Stimulated activated naive CD8-positive, alpha-beta T cell treated with anti-CD3 and anti-CD28 coated beads, Interleukin-15, amount 100 ng/mL, for 72 hours (primary cell): ENCODE measurements at regions not wholly inside any gene's neighbourhood (a gene's known extent, or its start where the extent isn't known, plus 50 kb on each side); places are given as distances from the start of the nearest gene placed in this dataset.
A peak's percentile ranks its signal among the peaks of the same experiment; 100 is the strongest.
"Not testable (repeated sequence)": the region's sequence is repeated elsewhere in the genome, so short reads cannot be mapped to it uniquely, and the experiment has no call there.

Experiments used
- ATAC-seq: fragments of 150-1000 bp; cut with Tn5 transposase; 2 replicates; pipeline ENCODE4 v1.10.0; 2021; ENCODE audit warnings: mild to moderate bottlenecking, moderate library complexity
- DNase-seq, 2 donors: peaks; one replicate each; pipeline ENCODE4 v3.0.0; 2021 to 2022
- H3K27ac Mint-ChIP-seq, 2 donors: one replicate each; pipeline ENCODE4 v1.8.0; 2022; ENCODE audit warnings: mild to moderate bottlenecking in 2 of 2, mixed read lengths in 2 of 2, moderate library complexity in 2 of 2
- H3K27me3 Mint-ChIP-seq: one replicate; pipeline ENCODE4 v1.8.0; 2022; ENCODE audit warnings: mixed read lengths
- H3K4me1 Mint-ChIP-seq: one replicate; pipeline ENCODE4 v1.8.0; 2022; ENCODE audit warnings: mild to moderate bottlenecking, mixed read lengths
- H3K4me3 Mint-ChIP-seq, 2 donors: one replicate each; pipeline ENCODE4 v1.8.0; 2022; ENCODE audit warnings: mild to moderate bottlenecking in 2 of 2, mixed read lengths in 2 of 2, moderate library complexity in 1 of 2
- H3K9me3 Mint-ChIP-seq, 2 donors: one replicate each; pipeline ENCODE4 v1.8.0; 2022; ENCODE audit warnings: mixed read lengths in 2 of 2

DNA sequence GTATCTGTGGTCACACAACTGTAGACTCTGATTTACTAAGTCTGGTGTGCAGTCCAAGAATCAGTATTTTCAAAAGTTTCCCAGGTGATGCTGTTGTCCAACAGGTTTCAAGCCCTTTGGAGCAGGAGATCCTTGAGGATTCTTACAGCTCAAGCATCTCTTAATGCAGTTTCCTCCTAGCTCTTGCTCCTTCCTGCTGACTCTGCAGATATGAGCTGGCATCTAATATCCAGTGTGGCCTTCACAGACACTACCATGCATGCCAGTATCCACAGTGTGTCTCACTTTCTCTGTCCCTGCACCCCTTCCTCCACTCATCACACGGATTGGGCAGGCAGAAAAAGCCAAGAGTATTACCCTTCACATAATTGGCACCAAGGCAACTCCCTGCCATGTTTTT, 182.2 kb upstream of the TNC start:
- Mint-ChIP-seq H3K4me1 (no peaks in the 10 kb centered on the region), H3K27ac (no peak overlapping the region), H3K4me3 (no peak overlapping the region), H3K27me3 (peaks cover 13% of the 10 kb centered on the region), H3K9me3 (peaks cover 0 to 4% of the 10 kb centered on the region in 2 donors)
- ATAC-seq (no peak), DNase-seq (no peak)

DNA sequence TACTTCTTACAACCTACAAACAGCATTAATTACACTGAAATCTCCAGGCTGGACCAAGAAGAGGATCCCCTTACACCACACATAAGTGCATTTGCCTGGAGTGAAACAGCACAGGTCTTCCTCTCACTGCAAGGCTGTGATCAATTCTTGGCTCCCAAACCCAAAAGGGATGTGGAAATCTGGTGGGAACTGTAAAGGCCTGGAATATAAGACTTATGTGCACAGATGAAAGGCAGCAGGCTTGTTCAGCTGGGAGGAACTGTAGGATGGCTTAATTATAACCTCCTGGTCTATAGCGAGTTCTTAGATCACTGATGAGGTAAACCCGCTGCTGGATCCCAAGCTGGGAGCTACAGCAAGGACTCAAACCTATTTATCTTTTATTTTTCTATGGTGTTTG, 182.9 kb upstream of the TNC start:
- H3K27ac Mint-ChIP-seq, result no peak overlapping the region
- H3K9me3 Mint-ChIP-seq, result peaks cover 0 to 4% of the 10 kb centered on the region in 2 donors
- H3K4me1 Mint-ChIP-seq, result no peaks in the 10 kb centered on the region
- no peak overlapping the region for H3K4me3 Mint-ChIP-seq
- no peak for DNase-seq
- H3K27me3 Mint-ChIP-seq, result peaks cover 13% of the 10 kb centered on the region
- ATAC-seq, result no peak

DNA sequence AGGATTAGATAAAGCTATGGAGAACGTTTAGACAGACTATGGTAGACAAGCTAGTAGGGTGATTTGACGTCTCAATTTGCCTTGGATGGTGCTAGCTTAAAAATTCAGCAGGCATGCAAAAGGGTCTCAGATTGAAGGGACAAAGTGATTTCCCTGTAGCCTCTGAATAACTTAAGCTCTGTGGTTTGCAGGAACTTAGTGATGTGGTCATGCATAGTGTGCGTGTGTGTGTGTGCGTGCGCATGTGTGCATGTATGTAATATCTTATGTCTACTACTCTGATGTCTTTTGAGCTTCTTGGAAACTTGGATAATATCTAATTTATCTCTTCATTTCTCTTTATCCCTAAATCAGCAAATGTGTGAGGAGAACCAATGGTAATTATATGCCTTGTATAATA, 183.6 kb upstream of the TNC start:
- no peaks in the 10 kb centered on the region for H3K4me1 Mint-ChIP-seq
- no peak overlapping the region for H3K4me3 Mint-ChIP-seq
- no peak overlapping the region for H3K27ac Mint-ChIP-seq
- DNase-seq (no peak), ATAC-seq (no peak)
- H3K27me3 Mint-ChIP-seq, result peaks cover 13% of the 10 kb centered on the region
- peaks cover 0 to 4% of the 10 kb centered on the region in 2 donors for H3K9me3 Mint-ChIP-seq

DNA sequence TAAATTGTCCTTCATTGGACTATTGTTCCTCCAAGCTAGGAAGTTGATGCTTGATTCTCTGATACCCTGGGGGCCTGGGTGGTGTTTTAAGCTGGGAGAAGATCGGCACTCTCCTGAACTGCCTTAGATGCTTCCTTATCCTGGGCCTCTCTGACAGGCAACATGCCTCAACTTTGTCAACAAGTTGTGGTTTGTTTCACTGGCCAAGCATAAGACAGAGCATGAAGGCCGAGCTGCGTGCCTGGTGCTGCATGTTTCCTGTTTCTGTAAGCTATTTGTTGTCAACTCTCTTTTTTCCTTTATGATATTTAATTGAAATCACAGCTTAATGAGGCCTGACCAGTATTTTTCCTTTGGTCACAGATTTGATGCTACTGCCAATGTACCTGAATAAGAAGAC, 187.6 kb upstream of the TNC start:
- no peak overlapping the region for H3K27ac Mint-ChIP-seq
- no peak overlapping the region for H3K4me3 Mint-ChIP-seq
- no peaks in the 10 kb centered on the region for H3K27me3 Mint-ChIP-seq
- ATAC-seq (no peak), DNase-seq (no peak)
- H3K9me3 Mint-ChIP-seq, result no peaks in the 10 kb centered on the region
- no peaks in the 10 kb centered on the region for H3K4me1 Mint-ChIP-seq

DNA sequence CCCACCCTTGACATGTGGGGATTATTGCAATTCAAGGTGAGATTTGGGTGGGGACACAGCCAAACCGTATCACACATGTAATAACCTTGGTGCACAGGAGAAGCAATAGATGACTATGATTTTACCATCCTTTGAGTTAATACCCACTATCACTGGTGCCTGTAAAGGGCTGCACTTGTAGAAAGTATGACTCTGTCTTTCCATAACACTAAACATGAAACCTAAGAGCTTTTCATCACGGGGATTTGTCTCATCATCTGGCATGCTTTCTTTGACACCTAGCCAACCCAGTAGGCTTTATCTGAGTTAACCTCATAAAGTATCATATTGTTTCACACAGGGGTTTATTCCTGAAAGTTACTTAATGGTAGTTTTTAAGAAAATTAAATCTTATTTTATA, 188.9 kb upstream of the TNC start:
- Mint-ChIP-seq H3K4me1 (no peaks in the 10 kb centered on the region), H3K27ac (no peak overlapping the region), H3K27me3 (no peaks in the 10 kb centered on the region), H3K4me3 (no peak overlapping the region), H3K9me3 (no peaks in the 10 kb centered on the region)
- DNase-seq (no peak), ATAC-seq (no peak)

DNA sequence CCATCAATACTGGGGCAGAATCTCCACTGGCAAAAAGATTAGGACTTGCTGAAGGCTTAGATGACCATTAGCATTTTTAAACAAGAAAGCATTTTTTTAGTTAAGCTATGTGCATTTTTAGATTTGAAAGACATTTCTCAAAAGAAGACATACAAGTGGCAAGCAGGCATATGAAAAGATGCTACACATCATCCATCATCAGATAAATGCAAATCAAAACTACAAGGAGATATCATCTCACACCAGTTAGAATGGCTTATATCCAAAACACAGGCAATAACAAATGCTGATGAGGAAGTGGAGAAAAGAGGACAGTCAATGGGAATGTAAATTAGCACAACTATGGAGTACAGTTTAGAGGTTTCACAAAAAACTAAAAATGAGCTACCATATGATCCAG, 195.6 kb upstream of the TNC start:
- Mint-ChIP-seq H3K27ac (no peak overlapping the region), H3K27me3 (no peaks in the 10 kb centered on the region), H3K9me3 (peaks cover 5 to 9% of the 10 kb centered on the region in 2 donors), H3K4me3 (no peak overlapping the region), H3K4me1 (no peaks in the 10 kb centered on the region)
- ATAC-seq, result no peak
- DNase-seq, result no peak

DNA sequence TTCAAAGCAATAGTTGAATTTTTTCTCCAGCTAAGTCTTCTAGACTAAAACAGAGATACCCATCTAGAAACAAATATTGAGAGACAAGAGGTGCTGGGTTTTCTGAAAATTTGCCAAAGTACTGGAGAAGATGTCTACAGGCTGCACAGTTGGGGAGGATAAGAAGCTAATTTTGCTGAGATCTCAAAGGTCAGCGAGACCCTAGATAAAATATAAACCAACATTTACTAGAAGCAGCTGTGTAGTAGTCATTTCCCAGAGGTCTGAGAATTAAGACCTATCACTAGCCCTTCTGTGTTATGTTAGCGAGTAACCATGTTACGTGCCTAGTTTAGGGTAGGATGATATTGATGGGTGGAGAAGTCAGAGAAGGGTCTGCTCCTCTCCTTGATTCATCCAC, 208.5 kb upstream of the TNC start:
- no peak for ATAC-seq
- Mint-ChIP-seq H3K27ac (no peak overlapping the region), H3K4me1 (no peaks in the 10 kb centered on the region), H3K9me3 (no peaks in the 10 kb centered on the region), H3K27me3 (no peaks in the 10 kb centered on the region), H3K4me3 (no peak overlapping the region)
- DNase-seq, result no peak

DNA sequence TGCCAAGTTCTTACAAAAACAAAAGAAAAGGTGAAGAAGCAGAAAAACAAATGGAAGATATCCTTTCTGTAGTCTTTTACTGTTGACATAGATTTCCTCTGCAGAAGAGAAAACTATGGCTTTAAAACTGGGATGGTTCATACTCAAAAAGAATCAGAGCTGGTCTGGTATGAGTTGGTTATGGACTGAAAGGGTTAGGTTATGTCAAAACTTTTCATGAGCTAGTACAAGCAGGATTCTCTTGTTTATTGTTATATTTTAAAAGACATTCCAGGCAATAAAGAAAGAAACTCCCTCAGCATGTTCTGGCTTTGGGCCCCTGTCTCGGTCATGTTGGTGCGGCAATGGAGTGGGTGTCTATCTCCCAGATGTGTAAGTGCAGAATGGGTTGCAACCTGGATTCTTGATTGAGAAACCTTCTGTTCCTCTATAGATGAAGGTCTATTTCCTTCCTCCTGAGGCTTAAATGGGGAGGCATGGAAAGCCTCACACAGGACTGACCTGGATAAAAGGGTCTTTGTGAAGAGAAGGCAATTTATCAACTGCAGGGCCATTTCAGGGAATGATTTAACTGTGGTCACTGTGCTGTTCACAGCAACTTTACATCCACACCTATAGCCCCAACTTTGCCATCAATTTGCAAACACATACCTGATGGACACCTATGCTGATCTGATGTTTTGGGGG, 209.6 kb upstream of the TNC start:
- ATAC-seq, result no peak
- DNase-seq, result no peak

DNA sequence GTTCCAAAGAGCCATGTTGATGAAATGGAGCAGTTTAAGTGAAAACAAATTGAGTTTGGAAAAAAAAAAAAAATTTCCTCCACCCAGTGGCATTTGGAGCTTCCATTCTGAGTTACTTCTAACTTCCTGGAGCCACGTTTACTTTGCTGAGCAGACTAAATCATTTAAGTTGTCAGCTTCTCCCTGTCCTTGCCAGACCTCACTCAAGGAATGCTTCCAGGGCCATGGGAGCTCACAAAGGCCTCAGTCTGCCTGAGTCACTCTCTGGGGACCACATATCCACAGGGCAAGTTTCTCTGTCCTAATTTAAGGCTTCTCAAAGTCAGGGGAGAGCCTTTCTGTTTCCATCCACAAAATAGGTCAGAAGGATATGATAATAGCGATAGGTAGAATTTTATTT, 210.3 kb upstream of the TNC start:
- no peak overlapping the region for H3K4me3 Mint-ChIP-seq
- DNase-seq (no peak), ATAC-seq (no peak)
- no peak overlapping the region for H3K27ac Mint-ChIP-seq
- peaks cover 0 to 9% of the 10 kb centered on the region in 2 donors for H3K9me3 Mint-ChIP-seq
- H3K27me3 Mint-ChIP-seq, result peaks cover 11% of the 10 kb centered on the region
- no peaks in the 10 kb centered on the region for H3K4me1 Mint-ChIP-seq

More for the DNA sequence above, 209.6 kb upstream of the TNC start:
- Mint-ChIP-seq H3K9me3 (peaks cover 0 to 5% of the 10 kb centered on the region in 2 donors), H3K4me1 (no peaks in the 10 kb centered on the region), H3K27ac (no peak overlapping the region), H3K27me3 (peaks cover 6% of the 10 kb centered on the region), H3K4me3 (no peak overlapping the region)

DNA sequence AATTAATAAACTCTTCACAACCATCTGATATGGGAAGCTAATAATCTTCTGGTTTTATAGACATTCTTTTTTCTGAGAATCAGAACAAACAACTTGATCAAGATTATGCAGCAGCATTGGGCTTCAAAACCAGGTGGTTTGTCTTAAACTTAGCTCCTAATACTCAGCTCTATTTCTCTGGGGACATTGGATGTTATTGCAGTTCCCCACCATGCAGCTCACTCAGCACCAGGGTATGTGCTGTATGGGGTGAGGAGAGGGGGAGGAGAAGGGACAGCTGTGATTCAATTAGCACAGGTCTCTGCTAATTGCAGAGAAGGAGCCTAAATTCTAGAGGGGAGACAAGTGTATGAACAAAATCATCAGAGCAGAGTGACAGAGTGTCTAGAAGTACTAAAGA, 210.7 kb upstream of the TNC start:
- H3K4me1 Mint-ChIP-seq, result no peaks in the 10 kb centered on the region

DNA sequence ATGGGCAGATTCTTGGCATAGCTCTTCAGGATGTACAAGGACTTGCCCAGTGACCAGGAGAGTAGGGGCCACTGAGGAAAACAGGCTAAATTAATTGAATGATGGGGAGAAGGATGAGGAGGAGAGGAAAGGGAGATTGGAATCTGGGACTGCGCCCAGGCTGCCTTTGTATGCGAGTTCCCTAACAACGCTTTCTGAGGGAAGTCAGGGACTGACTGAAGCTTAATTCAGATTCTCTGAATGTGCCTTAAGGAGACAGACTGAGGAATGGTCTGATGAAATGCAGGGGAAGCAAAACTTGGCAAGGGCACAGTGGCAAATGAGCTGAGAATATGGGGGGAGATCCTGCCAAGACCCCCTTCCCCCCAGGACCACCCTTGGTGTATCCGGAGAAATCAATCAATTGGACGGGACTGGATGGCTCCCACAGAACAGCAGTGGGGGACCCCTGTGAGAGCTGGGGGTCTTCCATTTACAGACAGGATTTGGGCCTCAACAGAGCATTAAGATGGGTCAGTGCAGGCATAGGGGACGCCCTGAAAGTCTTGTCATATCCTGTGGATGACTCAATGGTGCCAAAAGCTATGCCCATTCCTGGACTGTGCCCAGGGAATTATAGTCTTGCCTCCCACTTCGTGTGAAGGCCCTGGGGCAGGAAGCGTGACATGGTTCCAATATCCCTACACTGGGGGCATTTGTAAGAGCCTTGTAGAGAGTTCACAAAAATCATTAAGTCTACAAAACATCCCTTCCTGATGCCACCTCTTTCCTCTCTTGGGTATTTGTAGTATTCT, 215.5 kb upstream of the TNC start:
- H3K4me1 Mint-ChIP-seq, result no peaks in the 10 kb centered on the region
- DNase-seq (no peak), ATAC-seq (no peak)
- no peak overlapping the region for H3K4me3 Mint-ChIP-seq
- peaks cover 14% of the 10 kb centered on the region for H3K27me3 Mint-ChIP-seq
- peaks cover 0 to 12% of the 10 kb centered on the region in 2 donors for H3K9me3 Mint-ChIP-seq
- H3K27ac Mint-ChIP-seq, result no peak overlapping the region

More for the DNA sequence above, 210.7 kb upstream of the TNC start:
- DNase-seq, result no peak
- H3K4me3 Mint-ChIP-seq, result no peak overlapping the region
- peaks cover 14% of the 10 kb centered on the region for H3K27me3 Mint-ChIP-seq
- no peak for ATAC-seq
- H3K9me3 Mint-ChIP-seq, result peaks cover 0 to 12% of the 10 kb centered on the region in 2 donors
- H3K27ac Mint-ChIP-seq, result no peak overlapping the region

DNA sequence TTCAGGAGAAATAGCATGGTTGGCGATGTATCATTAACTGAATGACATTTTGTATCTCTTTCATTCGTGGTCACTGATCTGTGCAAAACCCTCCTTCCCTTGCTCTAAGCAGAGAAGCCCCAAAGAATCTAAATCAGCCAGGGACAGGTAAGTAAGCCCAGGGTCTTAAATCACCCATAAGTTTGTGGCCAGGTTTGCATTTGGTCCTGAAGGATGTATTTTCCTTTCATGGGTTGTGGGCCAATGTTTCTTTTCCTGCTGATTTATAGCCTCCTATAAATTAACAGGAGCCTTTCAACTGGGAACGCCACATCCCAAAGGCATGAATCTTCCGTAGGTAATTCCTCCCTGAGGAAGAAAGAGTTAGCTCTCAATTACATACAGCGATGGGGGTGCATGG, 217.5 kb upstream of the TNC start:
- ATAC-seq, result no peak
- no peaks in the 10 kb centered on the region for H3K4me1 Mint-ChIP-seq

DNA sequence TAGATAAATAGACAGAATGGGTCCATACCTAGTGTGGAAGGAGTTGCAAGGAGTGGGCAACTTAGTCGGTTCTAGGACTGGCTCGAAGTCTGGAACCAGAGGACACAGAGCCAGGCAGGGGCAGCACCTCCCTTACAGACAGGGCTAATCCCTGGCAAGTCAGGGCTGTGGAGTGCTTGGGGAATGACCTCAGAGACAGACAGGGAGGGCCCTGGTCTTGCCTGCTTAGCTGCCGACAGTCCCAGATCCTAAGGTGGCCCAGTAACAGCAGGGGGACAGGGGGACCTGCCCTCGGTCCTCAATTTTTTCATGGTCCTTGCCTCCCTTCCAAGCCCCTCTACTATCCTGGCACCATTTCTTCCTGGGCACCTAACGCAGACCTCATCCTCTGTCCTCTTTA, 222.4 kb upstream of the TNC start:
- H3K9me3 Mint-ChIP-seq, result no peaks in the 10 kb centered on the region
- no peak overlapping the region for H3K4me3 Mint-ChIP-seq
- no peaks in the 10 kb centered on the region for H3K4me1 Mint-ChIP-seq
- H3K27ac Mint-ChIP-seq, result peak overlapping the region in 1 of 2 donors; percentile 12
- ATAC-seq (no peak), DNase-seq (no peak)
- H3K27me3 Mint-ChIP-seq, result peaks cover 25% of the 10 kb centered on the region

More for the DNA sequence above, 217.5 kb upstream of the TNC start:
- Mint-ChIP-seq H3K9me3 (peaks cover 0 to 12% of the 10 kb centered on the region in 2 donors), H3K27me3 (peaks cover 20% of the 10 kb centered on the region), H3K4me3 (no peak overlapping the region), H3K27ac (no peak overlapping the region)
- no peak for DNase-seq

DNA sequence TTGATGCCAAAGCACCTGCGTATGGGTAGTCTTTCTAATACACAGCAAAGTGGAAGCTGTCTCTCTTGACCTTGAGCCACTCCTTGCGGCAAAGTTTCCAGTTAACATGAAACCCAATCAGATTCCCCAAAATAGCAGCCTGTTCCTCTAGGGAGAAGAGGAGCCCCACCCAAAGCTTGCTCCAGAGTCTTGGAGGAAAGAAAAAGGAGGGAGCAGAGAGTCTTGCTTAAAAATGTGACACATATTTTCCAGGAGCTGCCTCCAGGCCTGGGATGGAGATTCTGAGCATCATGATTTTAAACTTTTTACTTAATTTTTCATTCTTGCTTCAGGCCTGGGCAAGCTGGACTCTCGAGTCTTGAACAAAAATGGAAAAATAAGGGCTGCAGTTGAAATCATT, 223.5 kb upstream of the TNC start:
- Mint-ChIP-seq H3K27me3 (peaks cover 25% of the 10 kb centered on the region), H3K27ac (no peak overlapping the region), H3K9me3 (peaks cover 0 to 1% of the 10 kb centered on the region in 2 donors), H3K4me3 (no peak overlapping the region), H3K4me1 (no peaks in the 10 kb centered on the region)
- no peak for ATAC-seq
- DNase-seq, result no peak

DNA sequence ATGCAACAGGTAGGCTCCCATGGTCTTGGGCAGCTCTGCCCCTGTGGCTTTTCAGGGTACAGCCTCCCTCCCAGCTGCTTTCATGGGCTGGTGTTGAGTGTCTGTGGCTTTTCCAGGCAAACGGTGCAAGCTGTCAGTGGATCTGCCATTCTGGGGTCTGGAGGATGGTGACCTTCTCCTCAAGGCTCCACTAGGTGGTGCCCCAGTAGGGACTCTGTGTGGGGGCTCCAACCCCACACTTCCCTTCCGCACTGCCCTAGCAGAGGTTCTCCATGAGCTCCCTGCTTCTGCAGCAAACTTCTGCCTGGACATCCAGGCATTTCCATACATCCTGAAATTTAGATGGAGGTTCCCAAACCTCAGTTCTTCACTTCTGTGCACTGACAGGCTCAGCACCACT, 229.8 kb upstream of the TNC start:
- H3K27ac Mint-ChIP-seq, DNase-seq, H3K27me3 Mint-ChIP-seq, H3K4me3 Mint-ChIP-seq, ATAC-seq, H3K4me1 Mint-ChIP-seq: not testable (repeated sequence)
- peaks cover 6 to 12% of the 10 kb centered on the region in 2 donors for H3K9me3 Mint-ChIP-seq

DNA sequence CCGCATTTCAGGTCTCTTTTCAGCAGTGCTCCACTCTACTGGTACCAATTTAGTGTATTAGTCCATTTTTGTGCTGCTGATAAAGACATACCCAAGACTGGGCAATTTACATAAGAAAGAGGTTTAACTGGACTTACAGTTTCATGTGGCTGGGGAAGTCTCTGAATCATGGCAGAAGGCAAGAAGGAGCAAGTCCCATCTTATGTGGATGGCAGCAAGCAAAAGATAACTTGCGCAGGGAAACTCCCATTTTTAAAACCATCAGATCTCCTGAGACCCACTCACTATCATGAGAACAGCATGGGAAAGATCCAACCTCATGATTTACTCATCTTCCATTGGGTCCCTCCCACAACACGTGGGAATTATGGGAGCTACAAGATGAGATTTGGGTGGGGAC, 231.0 kb upstream of the TNC start:
- not testable (repeated sequence) for ATAC-seq, DNase-seq, H3K27ac Mint-ChIP-seq, H3K27me3 Mint-ChIP-seq, H3K4me1 Mint-ChIP-seq, H3K4me3 Mint-ChIP-seq
- peaks cover 6 to 12% of the 10 kb centered on the region in 2 donors for H3K9me3 Mint-ChIP-seq
